CD4-positive, CD25-positive, alpha-beta regulatory T cell (primary cell): ENCODE measurements at regions not wholly inside any gene's neighbourhood (a gene's known extent, or its start where the extent isn't known, plus 50 kb on each side); places are given as distances from the start of the nearest gene placed in this dataset.
"Not testable (repeated sequence)": the region's sequence is repeated elsewhere in the genome, so short reads cannot be mapped to it uniquely, and the experiment has no call there.

Experiments used
- ATAC-seq, 2 donors: fragments of 150-1000 bp; cut with Tn5 transposase; one replicate each; pipeline ENCODE4 v1.10.0; 2021; ENCODE audit warnings: low read depth in 2 of 2, moderate number of reproducible peaks in 2 of 2, moderate library complexity in 1 of 2
- DNase-seq, 3 donors: peaks; one replicate each; pipeline versions ENCODE4 v3.0.0 to v3.0.0-alpha.2; 2012 to 2022; ENCODE audit warnings: mixed read lengths in 1 of 3
- H3K27ac ChIP-seq: one replicate; pipeline ENCODE4 v1.7.0; 2013; ENCODE audit warnings: mild to moderate bottlenecking, low read length; ENCODE audit not compliant: insufficient read depth, poor library complexity, severe bottlenecking
- H3K27me3 ChIP-seq: one replicate; pipeline ENCODE4 v1.7.0; 2013; ENCODE audit warnings: low read length; ENCODE audit not compliant: control insufficient read depth, insufficient read depth
- H3K36me3 ChIP-seq: one replicate; pipeline ENCODE4 v1.7.0; 2013; ENCODE audit warnings: mild to moderate bottlenecking, low read length, moderate library complexity; ENCODE audit not compliant: control insufficient read depth, insufficient read depth
- H3K4me1 ChIP-seq: 2 replicates; pipeline ENCODE4 v1.7.0; 2013; ENCODE audit warnings: mild to moderate bottlenecking, low read length; ENCODE audit not compliant: insufficient read depth, control insufficient read depth, poor library complexity, severe bottlenecking
- H3K4me3 ChIP-seq: one replicate; pipeline ENCODE4 v1.7.0; 2013; ENCODE audit warnings: low read depth, mild to moderate bottlenecking, low read length, moderate library complexity
- H3K9me3 ChIP-seq, 2 experiments: 1 replicate in 1 of 2; 2 replicates in 1 of 2; pipeline ENCODE4 v1.7.0; 2013; ENCODE audit warnings: low read length in 2 of 2, mild to moderate bottlenecking in 1 of 2, moderate library complexity in 1 of 2; ENCODE audit not compliant: control insufficient read depth in 2 of 2
- H3K27ac Mint-ChIP-seq, 3 donors: one replicate each; pipeline ENCODE4 v1.8.0; 2020 to 2022; ENCODE audit warnings: mild to moderate bottlenecking in 3 of 3, mixed read lengths in 3 of 3, moderate library complexity in 2 of 3
- H3K27me3 Mint-ChIP-seq: one replicate; pipeline ENCODE4 v1.8.0; 2022; ENCODE audit warnings: mild to moderate bottlenecking, mixed read lengths
- H3K36me3 Mint-ChIP-seq: one replicate; pipeline ENCODE4 v1.8.0; 2020; ENCODE audit warnings: mixed read lengths
- H3K4me1 Mint-ChIP-seq, 4 donors: one replicate each; pipeline ENCODE4 v1.8.0; 2020 to 2022; ENCODE audit warnings: mixed read lengths in 4 of 4, mild to moderate bottlenecking in 1 of 4
- H3K4me3 Mint-ChIP-seq, 4 donors: one replicate each; pipeline ENCODE4 v1.8.0; 2020 to 2022; ENCODE audit warnings: mild to moderate bottlenecking in 4 of 4, mixed read lengths in 4 of 4, moderate library complexity in 3 of 4
- H3K9me3 Mint-ChIP-seq, 7 donors: one replicate each; pipeline ENCODE4 v1.8.0; 2020 to 2022; ENCODE audit warnings: mixed read lengths in 7 of 7, mild to moderate bottlenecking in 3 of 7, moderate library complexity in 2 of 7

- H3K27me3 Mint-ChIP-seq, ATAC-seq, H3K4me3 Mint-ChIP-seq, H3K27me3 ChIP-seq, H3K36me3 Mint-ChIP-seq, H3K36me3 ChIP-seq, H3K9me3 Mint-ChIP-seq, H3K4me1 Mint-ChIP-seq, H3K4me1 ChIP-seq, H3K4me3 ChIP-seq, H3K27ac ChIP-seq, H3K9me3 ChIP-seq: not testable (repeated sequence)
- DNase-seq, result peak in 2 of 3 donors; percentile 29 to 32
- peak overlapping the region in 1 of 3 donors; percentile 55 for H3K27ac Mint-ChIP-seq
These were observed 3955.9 kb upstream of the TPTE start for GRCh38 chr21:6565190-6566094.

- not testable (repeated sequence) for H3K9me3 Mint-ChIP-seq, H3K36me3 Mint-ChIP-seq, DNase-seq, H3K9me3 ChIP-seq, H3K4me3 Mint-ChIP-seq, H3K27ac Mint-ChIP-seq, H3K27me3 ChIP-seq, H3K4me1 ChIP-seq, H3K27ac ChIP-seq, H3K27me3 Mint-ChIP-seq, H3K36me3 ChIP-seq, H3K4me1 Mint-ChIP-seq, ATAC-seq, H3K4me3 ChIP-seq
These were observed 3953.8 kb upstream of the TPTE start for GRCh38 chr21:6567542-6567941.

- not testable (repeated sequence) for H3K4me1 Mint-ChIP-seq, H3K4me3 Mint-ChIP-seq, H3K27ac Mint-ChIP-seq, H3K36me3 ChIP-seq, H3K9me3 Mint-ChIP-seq, H3K9me3 ChIP-seq, H3K27me3 Mint-ChIP-seq, H3K27ac ChIP-seq, H3K27me3 ChIP-seq, DNase-seq, H3K4me1 ChIP-seq, H3K36me3 Mint-ChIP-seq, H3K4me3 ChIP-seq
- peak; percentile 60 to 61 for ATAC-seq
These were observed 3952.2 kb upstream of the TPTE start for GRCh38 chr21:6569152-6569551.

- not testable (repeated sequence) for H3K27ac Mint-ChIP-seq, H3K4me1 ChIP-seq, H3K36me3 ChIP-seq, DNase-seq, H3K4me3 ChIP-seq, H3K27me3 ChIP-seq, H3K4me1 Mint-ChIP-seq, H3K27ac ChIP-seq, H3K36me3 Mint-ChIP-seq, H3K9me3 ChIP-seq, H3K9me3 Mint-ChIP-seq, H3K4me3 Mint-ChIP-seq, H3K27me3 Mint-ChIP-seq
- ATAC-seq, result peak; percentile 84 to 86
These were observed 3951.6 kb upstream of the TPTE start for GRCh38 chr21:6569587-6570392.

GRCh38 chr21:6570700-6571368 lies 3950.5 kb upstream of the TPTE start:
- not testable (repeated sequence) for H3K36me3 ChIP-seq, H3K4me1 Mint-ChIP-seq, H3K9me3 Mint-ChIP-seq, H3K27ac ChIP-seq, H3K9me3 ChIP-seq, H3K27me3 Mint-ChIP-seq, H3K4me1 ChIP-seq, H3K27ac Mint-ChIP-seq, ATAC-seq, DNase-seq, H3K27me3 ChIP-seq, H3K4me3 ChIP-seq, H3K36me3 Mint-ChIP-seq, H3K4me3 Mint-ChIP-seq

- H3K9me3 ChIP-seq, ATAC-seq, H3K36me3 ChIP-seq, H3K27me3 ChIP-seq, H3K4me1 ChIP-seq, H3K36me3 Mint-ChIP-seq, H3K4me3 ChIP-seq, H3K27ac ChIP-seq, H3K9me3 Mint-ChIP-seq, DNase-seq, H3K4me1 Mint-ChIP-seq, H3K27ac Mint-ChIP-seq, H3K4me3 Mint-ChIP-seq, H3K27me3 Mint-ChIP-seq: not testable (repeated sequence)
These were observed 3947.8 kb upstream of the TPTE start for GRCh38 chr21:6573576-6573975.

- H3K4me1 Mint-ChIP-seq, H3K4me1 ChIP-seq, H3K9me3 Mint-ChIP-seq, H3K4me3 ChIP-seq, H3K36me3 ChIP-seq, ATAC-seq, DNase-seq, H3K27ac ChIP-seq, H3K9me3 ChIP-seq, H3K27me3 Mint-ChIP-seq, H3K36me3 Mint-ChIP-seq, H3K4me3 Mint-ChIP-seq, H3K27me3 ChIP-seq, H3K27ac Mint-ChIP-seq: not testable (repeated sequence)
These were observed 3941.6 kb upstream of the TPTE start for GRCh38 chr21:6579801-6580200.
